Hepatocyte (in vitro differentiated cells): ENCODE measurements at regions not wholly inside any gene's neighbourhood (a gene's known extent, or its start where the extent isn't known, plus 50 kb on each side); places are given as distances from the start of the nearest gene placed in this dataset.

ENCODE experiments used
- EZH2 ChIP-seq: fragments of 200-600 bp; sonication (generic); IDR thresholded peaks from 2 replicates; pipeline ENCODE4 v1.6.1; 2016; ENCODE audit warnings: antibody characterized with exemption, mild to moderate bottlenecking, borderline replicate concordance
- EZH2phosphoT487 ChIP-seq: fragments of 200-600 bp; sonication (generic); IDR thresholded peaks from one replicate; pipeline ENCODE4 v1.6.1; 2018; ENCODE audit warnings: antibody characterized with exemption, mild to moderate bottlenecking, low read depth, moderate library complexity; ENCODE audit not compliant: unreplicated experiment, severe bottlenecking
- TF ChIP-seq, protein P1 (sequence below): fragments of 200-600 bp; sonication (generic); IDR thresholded peaks from 2 replicates; pipeline ENCODE4 v1.5.1; 2016; ENCODE audit warnings: antibody characterized with exemption, mild to moderate bottlenecking; ENCODE audit not compliant: poor library complexity

DNA sequence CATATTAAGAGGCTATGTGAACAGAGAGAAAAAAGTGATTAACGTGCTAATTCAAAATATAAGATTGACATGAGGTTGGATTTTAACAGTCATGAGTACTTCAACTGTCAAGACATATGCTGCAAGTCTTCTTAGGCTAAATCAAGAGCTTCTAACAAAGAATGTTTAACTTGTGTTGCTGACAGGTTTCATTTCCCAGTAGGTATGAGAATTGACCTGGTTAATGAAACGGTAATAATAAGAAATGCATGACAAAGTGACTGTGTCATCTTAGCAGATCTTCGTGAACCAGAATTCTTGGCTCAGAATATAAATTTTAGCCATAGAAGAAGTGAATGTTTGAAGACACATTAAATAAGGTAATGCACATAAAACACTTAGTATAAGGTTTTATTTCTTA is 132.6 kb upstream of the PTGFR start:
- TF ChIP-seq, protein P1, sequence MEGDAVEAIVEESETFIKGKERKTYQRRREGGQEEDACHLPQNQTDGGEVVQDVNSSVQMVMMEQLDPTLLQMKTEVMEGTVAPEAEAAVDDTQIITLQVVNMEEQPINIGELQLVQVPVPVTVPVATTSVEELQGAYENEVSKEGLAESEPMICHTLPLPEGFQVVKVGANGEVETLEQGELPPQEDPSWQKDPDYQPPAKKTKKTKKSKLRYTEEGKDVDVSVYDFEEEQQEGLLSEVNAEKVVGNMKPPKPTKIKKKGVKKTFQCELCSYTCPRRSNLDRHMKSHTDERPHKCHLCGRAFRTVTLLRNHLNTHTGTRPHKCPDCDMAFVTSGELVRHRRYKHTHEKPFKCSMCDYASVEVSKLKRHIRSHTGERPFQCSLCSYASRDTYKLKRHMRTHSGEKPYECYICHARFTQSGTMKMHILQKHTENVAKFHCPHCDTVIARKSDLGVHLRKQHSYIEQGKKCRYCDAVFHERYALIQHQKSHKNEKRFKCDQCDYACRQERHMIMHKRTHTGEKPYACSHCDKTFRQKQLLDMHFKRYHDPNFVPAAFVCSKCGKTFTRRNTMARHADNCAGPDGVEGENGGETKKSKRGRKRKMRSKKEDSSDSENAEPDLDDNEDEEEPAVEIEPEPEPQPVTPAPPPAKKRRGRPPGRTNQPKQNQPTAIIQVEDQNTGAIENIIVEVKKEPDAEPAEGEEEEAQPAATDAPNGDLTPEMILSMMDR = no peak
- no peak for TF ChIP-seq EZH2
- TF ChIP-seq EZH2phosphoT487 = no peak
